GM23338 (cell line): ENCODE measurements at regions not wholly inside any gene's neighbourhood (a gene's known extent, or its start where the extent isn't known, plus 50 kb on each side); places are given as distances from the start of the nearest gene placed in this dataset.
A peak's percentile ranks its signal among the peaks of the same experiment; 100 is the strongest.

ENCODE experiments used
- ATAC-seq: fragments of 200-7000 bp; cut with Tn5 transposase; 3 replicates; pipeline ENCODE4 v1.9.1; 2020
- DNase-seq: peaks from one replicate; pipeline ENCODE4 v3.0.0-alpha.2; 2015; ENCODE audit warnings: low spot score
- H2AFZ ChIP-seq: fragments of 200-600 bp; sonication (generic); 2 replicates; pipeline ENCODE4 v1.8.0; 2016; ENCODE audit warnings: antibody characterized with exemption, mild to moderate bottlenecking, moderate library complexity
- H3F3A ChIP-seq: fragments of 200-600 bp; sonication (generic); replicated peaks from 2 replicates; pipeline ENCODE4 v1.8.0; 2017; ENCODE audit warnings: antibody characterized with exemption, mixed run types, low read depth
- H3K27ac ChIP-seq: fragments of 200-600 bp; sonication (generic); 2 replicates; pipeline ENCODE4 v1.6.1; 2016; ENCODE audit warnings: low read depth
- H3K27me3 ChIP-seq: fragments of 200-600 bp; sonication (generic); 2 replicates; pipeline ENCODE4 v1.8.0; 2016; ENCODE audit warnings: mild to moderate bottlenecking, mixed run types, moderate library complexity; ENCODE audit not compliant: insufficient read depth
- H3K36me3 ChIP-seq: fragments of 200-600 bp; sonication (generic); 2 replicates; pipeline ENCODE4 v1.8.0; 2016; ENCODE audit warnings: mild to moderate bottlenecking; ENCODE audit not compliant: insufficient read depth
- H3K4me1 ChIP-seq: fragments of 200-600 bp; sonication (generic); 2 replicates; pipeline ENCODE4 v1.8.0; 2016; ENCODE audit warnings: mild to moderate bottlenecking, moderate library complexity; ENCODE audit not compliant: insufficient read depth
- H3K4me2 ChIP-seq: fragments of 200-600 bp; sonication (generic); 2 replicates; pipeline ENCODE4 v1.7.1; 2017; ENCODE audit warnings: mixed run types
- H3K4me3 ChIP-seq: fragments of 200-600 bp; sonication (generic); 2 replicates; pipeline ENCODE4 v1.6.1; 2016; ENCODE audit warnings: mixed run types
- H3K79me2 ChIP-seq: fragments of 200-600 bp; sonication (generic); replicated peaks from 2 replicates; pipeline ENCODE4 v1.8.0; 2017; ENCODE audit warnings: mild to moderate bottlenecking; ENCODE audit not compliant: insufficient read depth
- H3K9me2 ChIP-seq: fragments of 200-600 bp; sonication (generic); 2 replicates; pipeline ENCODE4 v1.8.0; 2017; ENCODE audit not compliant: insufficient read depth
- H4K20me1 ChIP-seq: fragments of 200-600 bp; sonication (generic); replicated peaks from 2 replicates; pipeline ENCODE4 v1.8.0; 2017; ENCODE audit warnings: mild to moderate bottlenecking; ENCODE audit not compliant: insufficient read depth
- H3K27ac Mint-ChIP-seq: 2 replicates; pipeline ENCODE4 v1.8.0; 2020; ENCODE audit warnings: inconsistent platforms, mild to moderate bottlenecking, moderate library complexity, mixed read lengths
- H3K27me3 Mint-ChIP-seq: 3 replicates; pipeline ENCODE4 v1.8.0; 2022; ENCODE audit warnings: low read depth, mild to moderate bottlenecking, moderate library complexity, mixed read lengths, inconsistent platforms; ENCODE audit not compliant: insufficient read depth, poor library complexity
- H3K36me3 Mint-ChIP-seq: 3 replicates; pipeline ENCODE4 v1.8.0; 2021; ENCODE audit warnings: low read depth, mild to moderate bottlenecking, inconsistent platforms, moderate library complexity, mixed read lengths
- H3K4me1 Mint-ChIP-seq: 3 replicates; pipeline ENCODE4 v1.8.0; 2020; ENCODE audit warnings: mild to moderate bottlenecking, inconsistent platforms, mixed read lengths
- H3K4me3 Mint-ChIP-seq: 3 replicates; pipeline ENCODE4 v1.8.0; 2021; ENCODE audit warnings: moderate library complexity, mild to moderate bottlenecking, inconsistent platforms, mixed read lengths
- H3K9me3 Mint-ChIP-seq: 3 replicates; pipeline ENCODE4 v1.8.0; 2020; ENCODE audit warnings: moderate library complexity, mild to moderate bottlenecking, inconsistent platforms, mixed read lengths
- CREB1 ChIP-seq: fragments of 250-450 bp; sonication (Bioruptor Pico); IDR thresholded peaks from 2 replicates; pipeline ENCODE4 v1.5.0; 2020; ENCODE audit warnings: low read depth, mild to moderate bottlenecking, moderate library complexity
- EZH2phosphoT487 ChIP-seq: fragments of 200-600 bp; sonication (generic); IDR thresholded peaks from one replicate; pipeline ENCODE4 v1.8.1; 2018; ENCODE audit warnings: antibody characterized with exemption; ENCODE audit not compliant: unreplicated experiment
- STAT1 ChIP-seq: IDR thresholded peaks from one replicate; pipeline ENCODE4 v1.6.1; 2016; ENCODE audit warnings: antibody characterized with exemption; ENCODE audit not compliant: unreplicated experiment
- ZNF114 ChIP-seq: fragments of 250-450 bp; sonication (Bioruptor Pico); IDR thresholded peaks from 2 replicates; pipeline ENCODE4 v1.5.0; 2020; ENCODE audit warnings: mild to moderate bottlenecking, moderate library complexity
- TF ChIP-seq, protein P1 (sequence below): IDR thresholded peaks from 2 replicates; pipeline ENCODE4 v1.6.1; 2016; ENCODE audit warnings: antibody characterized with exemption
- TF ChIP-seq, protein P2 (sequence below): fragments of 250-450 bp; sonication (Bioruptor Pico); IDR thresholded peaks from 2 replicates; pipeline ENCODE4 v1.5.0; 2020; ENCODE audit warnings: mild to moderate bottlenecking, moderate library complexity
- TF ChIP-seq, protein P3 (sequence below), 2 experiments: fragments of 200-600 bp in 1 of 2; sonication (generic) in 1 of 2; conservative IDR thresholded peaks; 2 replicates each; pipeline versions ENCODE4 v1.5.1 to v1.6.1; 2016 to 2017; ENCODE audit warnings: antibody characterized with exemption in 2 of 2, low read depth in 2 of 2, mild to moderate bottlenecking in 2 of 2, moderate library complexity in 1 of 2

DNA sequence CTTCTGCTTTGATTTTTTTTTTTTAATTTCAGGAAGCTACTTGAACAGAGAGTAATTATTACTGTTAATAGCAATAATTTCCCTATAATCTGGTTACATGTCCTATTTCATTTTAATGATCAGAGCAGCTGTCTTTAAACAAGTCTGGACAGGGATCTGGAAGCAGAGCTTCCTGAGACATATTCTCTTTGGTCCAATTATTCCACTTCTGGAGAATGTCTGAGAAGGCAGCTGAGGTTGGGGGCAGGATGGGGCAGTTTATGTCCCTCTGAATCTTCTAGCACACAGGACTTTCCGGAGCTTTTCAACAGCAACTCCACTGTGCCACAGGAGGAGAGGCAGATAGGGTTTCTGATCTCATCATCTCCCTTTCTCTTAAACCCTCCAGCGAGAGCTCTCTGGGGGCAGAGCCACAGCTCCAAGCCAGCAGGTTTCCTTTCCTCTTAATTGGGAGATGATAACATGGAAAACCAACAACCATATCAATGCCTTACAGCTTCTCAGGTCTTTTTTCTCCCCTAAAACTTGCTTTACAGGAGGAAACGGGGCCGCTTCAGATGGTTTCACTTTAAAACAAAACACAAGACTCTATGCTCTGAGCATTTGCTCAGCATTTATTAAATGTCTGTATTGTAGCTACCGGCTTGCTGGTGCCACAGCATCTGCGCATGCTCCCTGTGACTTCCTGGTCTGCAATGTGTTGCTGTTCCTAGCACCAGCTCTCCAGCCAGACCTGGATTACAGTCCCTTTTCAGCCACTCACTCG is 425.7 kb upstream of the USP24 start:
- Histone ChIP-seq H3F3A (no peaks in the 10 kb centered on the region), H3K79me2 (no peaks in the 10 kb centered on the region), H3K27ac (no peak overlapping the region), H3K4me3 (no peak overlapping the region), H3K27me3 (no peaks in the 10 kb centered on the region), H3K36me3 (no peaks in the 10 kb centered on the region), H4K20me1 (no peaks in the 10 kb centered on the region), H2AFZ (peak overlapping the region; percentile 80), H3K4me2 (no peak overlapping the region), H3K4me1 (no peaks in the 10 kb centered on the region), H3K9me2 (0 out of 2 replicates have a peak, but pooled peaks cover 6% of the 10 kb centered on the region)
- Mint-ChIP-seq H3K4me3 (no peak overlapping the region), H3K27me3 (no peaks in the 10 kb centered on the region), H3K9me3 (no peaks in the 10 kb centered on the region; the same call in 2 of the 3 replicates), H3K36me3 (no peaks in the 10 kb centered on the region), H3K27ac (no peak overlapping the region), H3K4me1 (no peaks in the 10 kb centered on the region)
- DNase-seq (no peak), ATAC-seq (no peak)
- TF ChIP-seq, protein P1, sequence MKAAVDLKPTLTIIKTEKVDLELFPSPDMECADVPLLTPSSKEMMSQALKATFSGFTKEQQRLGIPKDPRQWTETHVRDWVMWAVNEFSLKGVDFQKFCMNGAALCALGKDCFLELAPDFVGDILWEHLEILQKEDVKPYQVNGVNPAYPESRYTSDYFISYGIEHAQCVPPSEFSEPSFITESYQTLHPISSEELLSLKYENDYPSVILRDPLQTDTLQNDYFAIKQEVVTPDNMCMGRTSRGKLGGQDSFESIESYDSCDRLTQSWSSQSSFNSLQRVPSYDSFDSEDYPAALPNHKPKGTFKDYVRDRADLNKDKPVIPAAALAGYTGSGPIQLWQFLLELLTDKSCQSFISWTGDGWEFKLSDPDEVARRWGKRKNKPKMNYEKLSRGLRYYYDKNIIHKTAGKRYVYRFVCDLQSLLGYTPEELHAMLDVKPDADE, result no peak
- TF ChIP-seq ZNF114 (CRISPR knock-in tag) (no peak), CREB1 (CRISPR knock-in tag) (no peak), STAT1 (no peak), EZH2phosphoT487 (no peak)
- TF ChIP-seq, protein P2, sequence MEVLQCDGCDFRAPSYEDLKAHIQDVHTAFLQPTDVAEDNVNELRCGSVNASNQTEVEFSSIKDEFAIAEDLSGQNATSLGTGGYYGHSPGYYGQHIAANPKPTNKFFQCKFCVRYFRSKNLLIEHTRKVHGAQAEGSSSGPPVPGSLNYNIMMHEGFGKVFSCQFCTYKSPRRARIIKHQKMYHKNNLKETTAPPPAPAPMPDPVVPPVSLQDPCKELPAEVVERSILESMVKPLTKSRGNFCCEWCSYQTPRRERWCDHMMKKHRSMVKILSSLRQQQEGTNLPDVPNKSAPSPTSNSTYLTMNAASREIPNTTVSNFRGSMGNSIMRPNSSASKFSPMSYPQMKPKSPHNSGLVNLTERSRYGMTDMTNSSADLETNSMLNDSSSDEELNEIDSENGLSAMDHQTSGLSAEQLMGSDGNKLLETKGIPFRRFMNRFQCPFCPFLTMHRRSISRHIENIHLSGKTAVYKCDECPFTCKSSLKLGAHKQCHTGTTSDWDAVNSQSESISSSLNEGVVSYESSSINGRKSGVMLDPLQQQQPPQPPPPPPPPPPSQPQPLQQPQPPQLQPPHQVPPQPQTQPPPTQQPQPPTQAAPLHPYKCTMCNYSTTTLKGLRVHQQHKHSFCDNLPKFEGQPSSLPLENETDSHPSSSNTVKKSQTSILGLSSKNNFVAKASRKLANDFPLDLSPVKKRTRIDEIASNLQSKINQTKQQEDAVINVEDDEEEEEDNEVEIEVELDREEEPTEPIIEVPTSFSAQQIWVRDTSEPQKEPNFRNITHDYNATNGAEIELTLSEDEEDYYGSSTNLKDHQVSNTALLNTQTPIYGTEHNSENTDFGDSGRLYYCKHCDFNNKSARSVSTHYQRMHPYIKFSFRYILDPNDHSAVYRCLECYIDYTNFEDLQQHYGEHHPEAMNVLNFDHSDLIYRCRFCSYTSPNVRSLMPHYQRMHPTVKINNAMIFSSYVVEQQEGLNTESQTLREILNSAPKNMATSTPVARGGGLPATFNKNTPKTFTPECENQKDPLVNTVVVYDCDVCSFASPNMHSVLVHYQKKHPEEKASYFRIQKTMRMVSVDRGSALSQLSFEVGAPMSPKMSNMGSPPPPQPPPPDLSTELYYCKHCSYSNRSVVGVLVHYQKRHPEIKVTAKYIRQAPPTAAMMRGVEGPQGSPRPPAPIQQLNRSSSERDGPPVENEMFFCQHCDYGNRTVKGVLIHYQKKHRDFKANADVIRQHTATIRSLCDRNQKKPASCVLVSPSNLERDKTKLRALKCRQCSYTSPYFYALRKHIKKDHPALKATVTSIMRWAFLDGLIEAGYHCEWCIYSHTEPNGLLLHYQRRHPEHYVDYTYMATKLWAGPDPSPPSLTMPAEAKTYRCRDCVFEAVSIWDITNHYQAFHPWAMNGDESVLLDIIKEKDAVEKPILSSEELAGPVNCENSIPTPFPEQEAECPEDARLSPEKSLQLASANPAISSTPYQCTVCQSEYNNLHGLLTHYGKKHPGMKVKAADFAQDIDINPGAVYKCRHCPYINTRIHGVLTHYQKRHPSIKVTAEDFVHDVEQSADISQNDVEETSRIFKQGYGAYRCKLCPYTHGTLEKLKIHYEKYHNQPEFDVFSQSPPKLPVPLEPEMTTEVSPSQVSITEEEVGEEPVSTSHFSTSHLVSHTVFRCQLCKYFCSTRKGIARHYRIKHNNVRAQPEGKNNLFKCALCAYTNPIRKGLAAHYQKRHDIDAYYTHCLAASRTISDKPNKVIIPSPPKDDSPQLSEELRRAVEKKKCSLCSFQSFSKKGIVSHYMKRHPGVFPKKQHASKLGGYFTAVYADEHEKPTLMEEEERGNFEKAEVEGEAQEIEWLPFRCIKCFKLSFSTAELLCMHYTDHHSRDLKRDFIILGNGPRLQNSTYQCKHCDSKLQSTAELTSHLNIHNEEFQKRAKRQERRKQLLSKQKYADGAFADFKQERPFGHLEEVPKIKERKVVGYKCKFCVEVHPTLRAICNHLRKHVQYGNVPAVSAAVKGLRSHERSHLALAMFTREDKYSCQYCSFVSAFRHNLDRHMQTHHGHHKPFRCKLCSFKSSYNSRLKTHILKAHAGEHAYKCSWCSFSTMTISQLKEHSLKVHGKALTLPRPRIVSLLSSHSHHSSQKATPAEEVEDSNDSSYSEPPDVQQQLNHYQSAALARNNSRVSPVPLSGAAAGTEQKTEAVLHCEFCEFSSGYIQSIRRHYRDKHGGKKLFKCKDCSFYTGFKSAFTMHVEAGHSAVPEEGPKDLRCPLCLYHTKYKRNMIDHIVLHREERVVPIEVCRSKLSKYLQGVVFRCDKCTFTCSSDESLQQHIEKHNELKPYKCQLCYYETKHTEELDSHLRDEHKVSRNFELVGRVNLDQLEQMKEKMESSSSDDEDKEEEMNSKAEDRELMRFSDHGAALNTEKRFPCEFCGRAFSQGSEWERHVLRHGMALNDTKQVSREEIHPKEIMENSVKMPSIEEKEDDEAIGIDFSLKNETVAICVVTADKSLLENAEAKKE (CRISPR knock-in tag), result no peak
- TF ChIP-seq, protein P3, sequence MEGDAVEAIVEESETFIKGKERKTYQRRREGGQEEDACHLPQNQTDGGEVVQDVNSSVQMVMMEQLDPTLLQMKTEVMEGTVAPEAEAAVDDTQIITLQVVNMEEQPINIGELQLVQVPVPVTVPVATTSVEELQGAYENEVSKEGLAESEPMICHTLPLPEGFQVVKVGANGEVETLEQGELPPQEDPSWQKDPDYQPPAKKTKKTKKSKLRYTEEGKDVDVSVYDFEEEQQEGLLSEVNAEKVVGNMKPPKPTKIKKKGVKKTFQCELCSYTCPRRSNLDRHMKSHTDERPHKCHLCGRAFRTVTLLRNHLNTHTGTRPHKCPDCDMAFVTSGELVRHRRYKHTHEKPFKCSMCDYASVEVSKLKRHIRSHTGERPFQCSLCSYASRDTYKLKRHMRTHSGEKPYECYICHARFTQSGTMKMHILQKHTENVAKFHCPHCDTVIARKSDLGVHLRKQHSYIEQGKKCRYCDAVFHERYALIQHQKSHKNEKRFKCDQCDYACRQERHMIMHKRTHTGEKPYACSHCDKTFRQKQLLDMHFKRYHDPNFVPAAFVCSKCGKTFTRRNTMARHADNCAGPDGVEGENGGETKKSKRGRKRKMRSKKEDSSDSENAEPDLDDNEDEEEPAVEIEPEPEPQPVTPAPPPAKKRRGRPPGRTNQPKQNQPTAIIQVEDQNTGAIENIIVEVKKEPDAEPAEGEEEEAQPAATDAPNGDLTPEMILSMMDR (conservative IDR thresholded peaks at IDR 0.05; ENCODE audit: low read depth in 2 of 2), result no peak
